ENCODE measurements at regions not wholly inside any gene's neighbourhood (a gene's known extent, or its start where the extent isn't known, plus 50 kb on each side); places are given as distances from the start of the nearest gene placed in this dataset.
A peak's percentile ranks its signal among the peaks of the same experiment; 100 is the strongest.

- DNase-seq (ENCODE audit: low spot score) = peak; percentile 76
- intact Hi-C loops (cut with DNase I) = no loop called here
Observed at GRCh38 chr17:77899498-77899897, 59.0 kb upstream of the TNRC6C start.

GRCh38 chr17:77901481-77901880, 57.0 kb upstream of the TNRC6C start:
- peak; percentile 23 for DNase-seq (ENCODE audit: low spot score)
- intact Hi-C loops (cut with DNase I) = no loop called here

GRCh38 chr17:77905266-77905665, 53.2 kb upstream of the TNRC6C start:
- intact Hi-C loops (cut with DNase I) = no loop called here
- peak; percentile 60 for DNase-seq (ENCODE audit: low spot score)

GRCh38 chr17:77905766-77906165, 52.7 kb upstream of the TNRC6C start:
- DNase-seq (ENCODE audit: low spot score) = peak; percentile 55

GRCh38 chr17:77906377-77906871, 52.1 kb upstream of the TNRC6C start:
- intact Hi-C loops (cut with DNase I) = no loop called here
- DNase-seq (ENCODE audit: low spot score) = peak; percentile 72

More at GRCh38 chr17:77905766-77906165, 52.7 kb upstream of the TNRC6C start:
- intact Hi-C loops (cut with DNase I) = no loop called here

GRCh38 chr17:77907497-77908461, 50.7 kb upstream of the TNRC6C start:
- DNase-seq (ENCODE audit: low spot score) = peak; percentile 66

GRCh38 chr17:77908501-77908900, 50.0 kb upstream of the TNRC6C start:
- DNase-seq (ENCODE audit: low spot score) = peak; percentile 40
- intact Hi-C loops (cut with DNase I) = no loop called here

More at GRCh38 chr17:77907497-77908461, 50.7 kb upstream of the TNRC6C start:
- intact Hi-C loops (cut with DNase I) = no loop called here

Small RNA genes lying in the stretch of these regions (microRNA-seq; reads per million reads assigned to microRNA genes)
- gene MIR4316 (ENCODE audit: borderline microRNAs expressed in 2 of 2) = 0 reads per million in 2 donors
